ENCODE measurements at regions not wholly inside any gene's neighbourhood (a gene's known extent, or its start where the extent isn't known, plus 50 kb on each side); places are given as distances from the start of the nearest gene placed in this dataset.
"Not testable (repeated sequence)": the region's sequence is repeated elsewhere in the genome, so short reads cannot be mapped to it uniquely, and the experiment has no call there.

- not testable (repeated sequence) for FAIRE-seq; DNase-seq (ENCODE audit: low spot score)
These were observed 304.0 kb downstream of the ZNF479 start for GRCh38 chr7:56828078-56828860.

- DNase-seq (ENCODE audit: low spot score); FAIRE-seq: not testable (repeated sequence)
These were observed 304.7 kb downstream of the ZNF479 start for GRCh38 chr7:56827539-56827938.

GRCh38 chr7:56826556-56826955 lies 305.7 kb downstream of the ZNF479 start:
- FAIRE-seq, result not testable (repeated sequence)

GRCh38 chr7:56825756-56826540 lies 306.3 kb downstream of the ZNF479 start:
- DNase-seq (ENCODE audit: low spot score); FAIRE-seq: not testable (repeated sequence)

More at GRCh38 chr7:56826556-56826955, 305.7 kb downstream of the ZNF479 start:
- DNase-seq (ENCODE audit: low spot score), result not testable (repeated sequence)

- DNase-seq (ENCODE audit: low spot score); FAIRE-seq: not testable (repeated sequence)
These were observed 307.1 kb downstream of the ZNF479 start for GRCh38 chr7:56825121-56825520.

- not testable (repeated sequence) for FAIRE-seq
These were observed 308.2 kb downstream of the ZNF479 start for GRCh38 chr7:56823872-56824635.

GRCh38 chr7:56823231-56823630 lies 309.0 kb downstream of the ZNF479 start:
- FAIRE-seq; DNase-seq (ENCODE audit: low spot score): not testable (repeated sequence)

More at GRCh38 chr7:56823872-56824635, 308.2 kb downstream of the ZNF479 start:
- not testable (repeated sequence) for DNase-seq (ENCODE audit: low spot score)

GRCh38 chr7:56822153-56822552 lies 310.1 kb downstream of the ZNF479 start:
- DNase-seq (ENCODE audit: low spot score); FAIRE-seq: not testable (repeated sequence)

- DNase-seq (ENCODE audit: low spot score); FAIRE-seq: not testable (repeated sequence)
These were observed 310.7 kb downstream of the ZNF479 start for GRCh38 chr7:56821561-56821960.

- not testable (repeated sequence) for FAIRE-seq; DNase-seq (ENCODE audit: low spot score)
These were observed 314.0 kb downstream of the ZNF479 start for GRCh38 chr7:56818261-56818660.

GRCh38 chr7:56814911-56815310 lies 317.3 kb downstream of the ZNF479 start:
- not testable (repeated sequence) for DNase-seq (ENCODE audit: low spot score); FAIRE-seq

GRCh38 chr7:56814390-56814789 lies 317.8 kb downstream of the ZNF479 start:
- DNase-seq (ENCODE audit: low spot score); FAIRE-seq: not testable (repeated sequence)

- DNase-seq (ENCODE audit: low spot score); FAIRE-seq: not testable (repeated sequence)
These were observed 318.3 kb downstream of the ZNF479 start for GRCh38 chr7:56813975-56814374.

- DNase-seq (ENCODE audit: low spot score); FAIRE-seq: not testable (repeated sequence)
These were observed 320.6 kb downstream of the ZNF479 start for GRCh38 chr7:56811516-56812070.

GRCh38 chr7:56811081-56811480 lies 321.2 kb downstream of the ZNF479 start:
- FAIRE-seq (no peak), DNase-seq (ENCODE audit: low spot score) (no peak)

GRCh38 chr7:56810466-56810865 lies 321.8 kb downstream of the ZNF479 start:
- no peak for FAIRE-seq
- no peak for DNase-seq (ENCODE audit: low spot score)

- FAIRE-seq; DNase-seq (ENCODE audit: low spot score): not testable (repeated sequence)
These were observed 322.5 kb downstream of the ZNF479 start for GRCh38 chr7:56809734-56810133.

- FAIRE-seq; DNase-seq (ENCODE audit: low spot score): not testable (repeated sequence)
These were observed 327.5 kb downstream of the ZNF479 start for GRCh38 chr7:56804755-56805064.

GRCh38 chr7:56803965-56804754 lies 328.1 kb downstream of the ZNF479 start:
- not testable (repeated sequence) for FAIRE-seq; DNase-seq (ENCODE audit: low spot score)

GRCh38 chr7:56803336-56803735 lies 328.9 kb downstream of the ZNF479 start:
- not testable (repeated sequence) for FAIRE-seq; DNase-seq (ENCODE audit: low spot score)

All from urothelium cell line (cell line).